HUES64 (cell line): ENCODE measurements at regions not wholly inside any gene's neighbourhood (a gene's known extent, or its start where the extent isn't known, plus 50 kb on each side); places are given as distances from the start of the nearest gene placed in this dataset.
"Not testable (repeated sequence)": the region's sequence is repeated elsewhere in the genome, so short reads cannot be mapped to it uniquely, and the experiment has no call there.

ENCODE experiments used
- H3K27ac ChIP-seq: 2 replicates; pipeline ENCODE4 v1.7.0; 2013; ENCODE audit warnings: low read depth, low read length, inconsistent platforms
- H3K27me3 ChIP-seq: 2 replicates; pipeline ENCODE4 v1.6.1; 2013; ENCODE audit warnings: mild to moderate bottlenecking, low read length; ENCODE audit not compliant: insufficient read depth
- H3K36me3 ChIP-seq: 2 replicates; pipeline ENCODE4 v1.6.1; 2013; ENCODE audit warnings: mild to moderate bottlenecking, low read length; ENCODE audit not compliant: insufficient read depth
- H3K4me1 ChIP-seq: 2 replicates; pipeline ENCODE4 v1.6.1; 2013; ENCODE audit warnings: mild to moderate bottlenecking, low read length, moderate library complexity; ENCODE audit not compliant: insufficient read depth
- H3K4me3 ChIP-seq: 2 replicates; pipeline ENCODE4 v1.5.1; 2013; ENCODE audit warnings: mild to moderate bottlenecking, low read length, moderate library complexity
- H3K9ac ChIP-seq: 2 replicates; pipeline ENCODE4 v1.6.1; 2013; ENCODE audit warnings: mild to moderate bottlenecking, low read depth, low read length
- H3K9me3 ChIP-seq: 2 replicates; pipeline ENCODE4 v1.6.1; 2013; ENCODE audit warnings: low read depth, low read length; ENCODE audit not compliant: insufficient read depth
- WGBS: fragments of 150-250, 120-280 bp; methylation state at CpG from one replicate; pipeline ENCODE4 v1.1.7; 2013; ENCODE audit warnings: missing lambda C conversion rate; 5-methylcytosine and 5-hydroxymethylcytosine counted together

DNA sequence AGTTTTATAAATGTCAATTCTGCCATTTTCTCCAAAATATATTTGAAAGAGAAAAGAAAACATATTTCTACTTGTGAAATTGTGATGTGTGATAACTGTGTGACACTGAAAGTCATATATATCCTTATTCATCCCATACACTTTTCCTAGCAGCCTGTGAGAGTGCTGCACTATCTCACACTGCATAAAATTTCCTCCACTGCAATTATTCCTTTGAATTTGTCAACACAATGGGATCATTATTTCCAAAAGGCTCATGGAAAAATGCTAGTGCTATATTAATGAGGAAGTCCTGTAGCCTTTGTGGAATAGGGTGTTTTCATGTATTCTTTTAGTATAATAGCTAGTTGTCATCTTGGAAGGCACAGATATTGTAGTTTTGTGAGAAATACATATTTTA lies 504.1 kb downstream of the RPL10L start:
- H3K27me3 ChIP-seq = no peaks in the 10 kb centered on the region
- no peak overlapping the region for H3K4me3 ChIP-seq
- H3K36me3 ChIP-seq = no peaks in the 10 kb centered on the region
- no peak overlapping the region for H3K27ac ChIP-seq
- no peak overlapping the region for H3K9ac ChIP-seq
- no peaks in the 10 kb centered on the region for H3K4me1 ChIP-seq
- H3K9me3 ChIP-seq = no peaks in the 10 kb centered on the region

DNA sequence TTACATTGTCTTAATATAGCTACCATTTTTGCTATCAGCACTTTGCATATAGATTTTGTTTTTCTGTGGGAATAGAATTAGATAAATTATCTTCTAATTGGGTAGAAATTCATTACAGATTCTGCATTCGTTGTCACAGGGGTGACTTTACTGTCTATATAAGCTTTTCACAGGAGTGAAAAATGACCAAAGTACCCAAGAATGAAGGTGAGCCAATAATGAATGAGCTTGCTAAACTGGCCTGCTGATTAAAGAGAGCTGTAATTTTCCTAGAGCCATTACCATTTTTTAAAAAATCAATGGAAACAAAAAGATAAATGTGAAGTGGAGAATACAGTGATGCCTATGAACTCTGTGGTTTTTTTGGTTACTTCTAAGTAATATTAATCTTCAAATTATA lies 504.6 kb downstream of the RPL10L start:
- 81% methylated on average over 1 of the region's 1 CpG for WGBS

DNA sequence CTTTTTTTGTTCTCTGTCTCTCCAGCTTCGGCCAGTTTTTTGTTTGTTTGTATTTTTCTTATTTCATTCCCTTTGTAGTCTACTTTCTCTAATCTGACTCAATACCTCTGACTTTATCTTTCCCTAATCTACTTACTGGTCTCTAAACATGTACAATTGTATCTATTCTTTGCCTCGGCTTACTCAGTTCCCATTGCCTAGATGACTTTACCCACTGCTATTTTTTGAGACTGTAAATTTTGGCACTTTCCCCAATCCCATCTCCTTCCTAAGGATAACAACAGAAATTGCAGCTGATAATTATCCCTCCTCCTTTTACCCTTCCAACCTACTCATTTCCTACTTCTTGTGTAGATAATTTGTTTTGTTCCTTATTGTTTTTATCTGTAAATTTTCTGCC lies 511.1 kb downstream of the RPL10L start:
- Histone ChIP-seq H3K27ac (no peak overlapping the region), H3K27me3 (no peaks in the 10 kb centered on the region), H3K36me3 (no peaks in the 10 kb centered on the region), H3K4me3 (no peak overlapping the region), H3K9me3 (no peaks in the 10 kb centered on the region), H3K9ac (no peak overlapping the region), H3K4me1 (0 out of 2 replicates have a peak, but pooled peaks cover 4% of the 10 kb centered on the region)
- WGBS = 90% methylated on average over 1 of the region's 2 CpGs

More for the DNA sequence above, 504.6 kb downstream of the RPL10L start:
- Histone ChIP-seq H3K36me3 (no peaks in the 10 kb centered on the region), H3K27ac (no peak overlapping the region), H3K9me3 (no peaks in the 10 kb centered on the region), H3K4me3 (no peak overlapping the region), H3K9ac (no peak overlapping the region), H3K27me3 (no peaks in the 10 kb centered on the region), H3K4me1 (no peaks in the 10 kb centered on the region)

DNA sequence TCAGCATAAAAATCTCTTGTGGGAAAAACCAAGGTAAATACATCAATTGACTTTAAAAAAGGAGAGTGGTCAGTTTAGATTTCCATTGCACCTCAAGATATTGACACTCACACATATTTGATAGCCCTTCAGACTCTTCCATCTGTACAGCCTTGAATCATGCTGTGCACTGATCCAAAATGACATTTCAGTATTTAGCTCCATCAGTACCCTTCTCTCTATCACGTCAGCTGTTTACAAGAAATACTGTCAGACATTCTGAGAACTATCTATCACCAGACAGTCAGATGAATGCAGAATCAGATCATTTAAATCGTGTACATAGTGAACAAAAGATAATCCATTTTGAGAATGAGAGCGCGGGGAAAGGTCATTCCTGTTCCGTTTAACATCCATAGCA lies 511.9 kb downstream of the RPL10L start:
- Histone ChIP-seq H3K27ac (no peak overlapping the region), H3K9ac (no peak overlapping the region), H3K27me3 (no peaks in the 10 kb centered on the region), H3K9me3 (no peaks in the 10 kb centered on the region), H3K4me3 (no peak overlapping the region), H3K4me1 (0 out of 2 replicates have a peak, but pooled peaks cover 4% of the 10 kb centered on the region), H3K36me3 (no peaks in the 10 kb centered on the region)
- WGBS = 92% methylated on average over 2 of the region's 5 CpGs

DNA sequence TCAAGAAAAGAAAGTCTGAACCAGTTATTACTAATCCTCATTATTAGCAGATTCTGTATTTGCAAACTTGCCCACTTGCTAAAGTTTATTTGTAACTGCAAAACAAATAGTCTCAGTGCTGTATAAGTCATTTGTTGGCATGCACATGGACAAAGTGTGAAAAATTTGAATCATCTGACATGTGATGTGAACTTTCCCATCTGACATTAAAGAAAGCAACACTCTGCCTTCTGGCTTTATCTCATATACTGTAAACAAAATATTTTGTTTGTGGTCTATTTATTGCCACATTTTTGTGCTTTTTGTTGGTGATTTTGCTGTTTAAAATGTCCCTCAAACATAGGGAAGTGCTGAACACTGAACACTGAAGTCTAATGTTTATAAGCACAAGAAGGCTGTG lies 513.8 kb downstream of the RPL10L start:
- H3K9ac ChIP-seq = no peak overlapping the region
- H3K36me3 ChIP-seq = no peaks in the 10 kb centered on the region
- no peak overlapping the region for H3K4me3 ChIP-seq
- H3K27me3 ChIP-seq = no peaks in the 10 kb centered on the region
- H3K4me1 ChIP-seq = 0 out of 2 replicates have a peak, but pooled peaks cover 4% of the 10 kb centered on the region
- H3K27ac ChIP-seq = no peak overlapping the region
- no peaks in the 10 kb centered on the region for H3K9me3 ChIP-seq

DNA sequence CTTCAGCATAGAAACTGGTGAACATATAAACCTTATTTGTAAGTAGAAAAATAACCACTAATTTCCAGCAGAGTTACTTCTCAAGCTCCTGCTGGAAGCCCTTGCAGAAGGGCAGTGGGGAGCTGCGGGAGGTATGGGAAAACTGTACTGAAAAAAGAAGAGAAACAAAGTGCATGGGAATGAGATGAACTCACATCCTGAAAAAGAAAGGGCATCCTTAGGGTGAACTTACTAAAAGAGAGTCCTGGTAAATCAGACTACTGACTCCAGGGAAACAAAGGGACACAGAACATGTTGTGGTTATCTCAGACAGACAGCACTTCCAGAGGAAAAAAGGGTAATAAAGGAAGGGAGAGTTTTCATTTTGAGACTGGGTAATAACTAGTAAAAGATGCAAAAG lies 515.1 kb downstream of the RPL10L start:
- WGBS = 96% methylated on average over 1 of the region's 1 CpG

DNA sequence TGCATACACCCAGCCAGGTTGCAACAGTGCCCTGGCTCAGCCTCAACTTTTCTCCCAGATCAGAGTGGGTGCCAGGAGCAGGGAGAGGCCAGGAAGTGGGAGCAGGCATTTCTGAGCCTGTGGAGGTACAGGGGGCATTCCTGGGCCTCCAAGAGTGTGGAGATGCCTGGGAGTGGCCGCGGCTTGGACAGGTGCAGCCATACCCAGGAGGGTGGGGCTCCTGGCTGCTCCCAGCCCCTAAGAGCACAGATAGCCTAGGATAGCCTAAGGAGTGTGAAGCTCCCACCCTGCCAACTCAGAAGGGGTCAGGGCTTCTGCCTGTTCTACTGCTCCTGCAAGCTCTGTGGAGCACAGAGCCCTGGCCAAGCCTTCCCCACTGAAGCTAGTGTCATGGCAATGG lies 543.4 kb downstream of the RPL10L start:
- 95% methylated on average over 2 of the region's 2 CpGs for WGBS
- no peak overlapping the region for H3K9ac ChIP-seq
- H3K9me3 ChIP-seq = peaks cover 51% of the 10 kb centered on the region
- no peak overlapping the region for H3K27ac ChIP-seq
- H3K4me3 ChIP-seq = no peak overlapping the region
- no peaks in the 10 kb centered on the region for H3K4me1 ChIP-seq
- H3K36me3 ChIP-seq = no peaks in the 10 kb centered on the region
- H3K27me3 ChIP-seq = no peaks in the 10 kb centered on the region

More for the DNA sequence above, 515.1 kb downstream of the RPL10L start:
- H3K9ac ChIP-seq = no peak overlapping the region
- no peaks in the 10 kb centered on the region for H3K36me3 ChIP-seq
- H3K27me3 ChIP-seq = no peaks in the 10 kb centered on the region
- no peak overlapping the region for H3K27ac ChIP-seq
- no peaks in the 10 kb centered on the region for H3K9me3 ChIP-seq
- H3K4me1 ChIP-seq = 0 out of 2 replicates have a peak, but pooled peaks cover 4% of the 10 kb centered on the region
- H3K4me3 ChIP-seq = no peak overlapping the region

DNA sequence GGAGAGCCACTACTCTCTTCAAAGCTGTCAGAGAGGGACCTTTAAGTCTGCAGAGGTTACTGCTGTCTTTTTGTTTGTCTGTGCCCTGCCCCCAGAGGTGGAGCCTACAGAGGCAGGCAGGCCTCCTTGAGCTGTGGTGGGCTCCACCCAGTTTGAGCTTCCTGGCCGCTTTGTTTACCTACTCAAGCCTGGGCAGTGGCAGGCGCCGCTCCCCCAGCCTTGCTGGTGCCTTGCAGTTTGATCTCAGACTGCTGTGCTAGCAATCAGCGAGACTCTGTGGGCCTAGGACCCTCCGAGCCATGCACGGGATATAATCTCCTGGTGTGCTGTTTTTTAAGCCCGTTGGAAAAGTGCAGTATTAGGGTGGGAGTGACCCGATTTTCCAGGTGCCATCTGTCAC lies 550.7 kb downstream of the RPL10L start:
- H3K27ac ChIP-seq, H3K4me1 ChIP-seq, H3K27me3 ChIP-seq, H3K4me3 ChIP-seq, H3K36me3 ChIP-seq, H3K9ac ChIP-seq: not testable (repeated sequence)
- WGBS = 94% methylated on average over 7 of the region's 8 CpGs
- peaks cover 27% of the 10 kb centered on the region for H3K9me3 ChIP-seq

DNA sequence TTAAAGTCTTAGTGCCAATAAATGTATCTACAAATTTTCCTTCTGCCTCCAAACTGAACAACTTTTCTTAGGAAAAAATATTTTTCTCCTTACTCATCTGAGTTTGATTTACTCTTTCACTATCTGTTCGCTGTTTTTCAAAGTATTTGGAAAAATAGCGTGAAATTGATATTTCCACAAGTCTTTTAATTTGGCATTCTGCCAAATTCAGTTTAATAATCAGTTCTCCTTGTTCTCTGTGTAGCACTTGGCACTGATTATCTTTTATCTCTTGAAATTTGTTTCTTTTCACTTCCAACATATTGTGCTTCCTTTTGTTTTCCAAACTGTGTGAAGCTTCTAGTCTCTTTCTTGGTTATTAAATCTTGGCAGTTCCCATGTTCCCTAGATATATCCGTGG lies 559.8 kb downstream of the RPL10L start:
- no peak overlapping the region for H3K9ac ChIP-seq
- H3K27me3 ChIP-seq = no peaks in the 10 kb centered on the region
- H3K9me3 ChIP-seq = no peaks in the 10 kb centered on the region
- H3K4me3 ChIP-seq = no peak overlapping the region
- H3K4me1 ChIP-seq = 0 out of 2 replicates have a peak, but pooled peaks cover 3% of the 10 kb centered on the region
- 95% methylated on average over 3 of the region's 3 CpGs for WGBS
- no peak overlapping the region for H3K27ac ChIP-seq
- H3K36me3 ChIP-seq = no peaks in the 10 kb centered on the region

DNA sequence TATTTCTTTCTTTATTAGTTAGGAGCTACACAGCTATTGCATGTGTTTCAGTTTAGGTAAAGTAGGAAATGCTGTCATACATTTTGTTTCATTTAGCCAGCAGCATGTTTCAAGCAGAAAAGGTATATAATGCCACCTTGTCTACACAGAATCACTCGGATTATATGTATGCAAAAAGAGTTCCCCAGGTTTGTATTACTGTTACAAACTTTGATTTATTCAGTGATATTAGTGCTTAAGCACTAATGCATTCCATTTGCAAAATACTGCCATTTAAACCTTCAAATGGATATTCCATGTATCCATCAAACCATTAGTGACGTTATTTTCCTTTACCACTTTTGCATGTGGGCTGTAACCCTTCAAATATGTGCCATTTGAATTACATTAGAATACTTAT lies 564.0 kb downstream of the RPL10L start:
- Histone ChIP-seq H3K27me3 (no peaks in the 10 kb centered on the region), H3K4me1 (0 out of 2 replicates have a peak, but pooled peaks cover 3% of the 10 kb centered on the region), H3K36me3 (no peaks in the 10 kb centered on the region), H3K27ac (no peak overlapping the region), H3K9me3 (no peaks in the 10 kb centered on the region), H3K4me3 (no peak overlapping the region), H3K9ac (no peak overlapping the region)
- 91% methylated on average over 2 of the region's 2 CpGs for WGBS

DNA sequence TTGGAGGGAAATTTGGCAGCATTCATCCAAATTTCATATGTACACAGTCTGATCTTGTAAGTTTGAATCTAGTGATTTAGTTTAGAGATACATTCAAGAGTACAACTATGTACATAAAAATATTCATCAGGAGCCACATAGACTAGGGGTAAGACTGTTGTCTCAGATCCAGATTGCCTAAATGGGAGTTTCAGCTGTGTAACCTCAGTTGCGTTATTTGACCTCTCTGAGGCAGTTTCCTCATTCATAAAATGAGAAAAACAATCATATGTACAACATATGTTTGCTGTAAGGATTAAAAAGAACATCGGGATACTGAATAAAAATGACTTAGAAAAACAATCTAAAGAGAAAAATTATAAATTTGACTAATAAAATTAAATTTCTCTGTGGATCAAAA lies 577.5 kb downstream of the RPL10L start:
- Histone ChIP-seq H3K27me3 (no peaks in the 10 kb centered on the region), H3K4me3 (no peak overlapping the region), H3K27ac (no peak overlapping the region), H3K9me3 (no peaks in the 10 kb centered on the region), H3K9ac (no peak overlapping the region), H3K4me1 (no peaks in the 10 kb centered on the region), H3K36me3 (no peaks in the 10 kb centered on the region)
- WGBS = 100% methylated on average over 1 of the region's 2 CpGs

DNA sequence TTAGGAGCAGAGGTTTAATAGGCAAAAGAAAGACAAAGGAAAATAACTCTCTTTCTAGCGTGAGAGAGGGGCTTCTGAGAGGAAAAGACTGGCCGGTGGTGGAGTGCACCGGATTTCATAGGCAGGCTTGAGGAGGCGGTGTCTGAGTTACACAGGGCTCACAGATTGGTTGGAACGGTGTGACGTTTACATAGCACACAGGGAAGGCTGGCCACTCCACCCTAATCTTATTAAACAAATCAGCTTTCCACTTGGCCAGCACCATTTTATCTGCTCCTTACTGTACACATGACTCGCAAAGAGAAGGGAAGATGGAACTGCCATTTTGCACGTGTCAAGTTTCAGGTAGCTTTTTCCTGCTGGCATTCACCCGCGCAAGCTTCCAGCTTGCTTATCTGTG lies 587.7 kb downstream of the RPL10L start:
- no peaks in the 10 kb centered on the region for H3K9me3 ChIP-seq
- H3K27me3 ChIP-seq = no peaks in the 10 kb centered on the region
- 92% methylated on average over 10 of the region's 10 CpGs for WGBS
- H3K9ac ChIP-seq = no peak overlapping the region
- H3K4me3 ChIP-seq = no peak overlapping the region
- H3K36me3 ChIP-seq = no peaks in the 10 kb centered on the region
- no peaks in the 10 kb centered on the region for H3K4me1 ChIP-seq
- H3K27ac ChIP-seq = no peak overlapping the region
